Large intestine (tissue), 3 donors: ENCODE measurements at regions not wholly inside any gene's neighbourhood (a gene's known extent, or its start where the extent isn't known, plus 50 kb on each side); places are given as distances from the start of the nearest gene placed in this dataset.
"Not testable (repeated sequence)": the region's sequence is repeated elsewhere in the genome, so short reads cannot be mapped to it uniquely, and the experiment has no call there.

Experiments
- DNase-seq, 2 donors: peaks; one replicate each; pipeline versions ENCODE4 v3.0.0 to v3.0.0-alpha.2; 2013
- H3K27ac ChIP-seq: one replicate; pipeline ENCODE4 v1.5.1; 2013; ENCODE audit warnings: low read length
- H3K27me3 ChIP-seq: 2 replicates; pipeline ENCODE4 v1.6.1; 2013; ENCODE audit warnings: low read length; ENCODE audit not compliant: control insufficient read depth, insufficient read depth
- H3K36me3 ChIP-seq: 2 replicates; pipeline ENCODE4 v1.6.1; 2013; ENCODE audit warnings: low read length; ENCODE audit not compliant: control insufficient read depth, insufficient read depth
- H3K4me1 ChIP-seq: one replicate; pipeline ENCODE4 v1.6.1; 2013; ENCODE audit warnings: low read length; ENCODE audit not compliant: control insufficient read depth, insufficient read depth
- H3K4me3 ChIP-seq: one replicate; pipeline ENCODE4 v1.5.1; 2013; ENCODE audit warnings: low read length
- H3K9me3 ChIP-seq: one replicate; pipeline ENCODE4 v1.6.1; 2013; ENCODE audit warnings: mild to moderate bottlenecking, low read depth, low read length, moderate library complexity; ENCODE audit not compliant: control insufficient read depth
- WGBS: methylation state at CpG from one replicate; pipeline ENCODE4 v1.1.5; 2013; ENCODE audit warnings: low lambda C conversion rate; ENCODE audit not compliant: insufficient coverage; 5-methylcytosine and 5-hydroxymethylcytosine counted together

DNA sequence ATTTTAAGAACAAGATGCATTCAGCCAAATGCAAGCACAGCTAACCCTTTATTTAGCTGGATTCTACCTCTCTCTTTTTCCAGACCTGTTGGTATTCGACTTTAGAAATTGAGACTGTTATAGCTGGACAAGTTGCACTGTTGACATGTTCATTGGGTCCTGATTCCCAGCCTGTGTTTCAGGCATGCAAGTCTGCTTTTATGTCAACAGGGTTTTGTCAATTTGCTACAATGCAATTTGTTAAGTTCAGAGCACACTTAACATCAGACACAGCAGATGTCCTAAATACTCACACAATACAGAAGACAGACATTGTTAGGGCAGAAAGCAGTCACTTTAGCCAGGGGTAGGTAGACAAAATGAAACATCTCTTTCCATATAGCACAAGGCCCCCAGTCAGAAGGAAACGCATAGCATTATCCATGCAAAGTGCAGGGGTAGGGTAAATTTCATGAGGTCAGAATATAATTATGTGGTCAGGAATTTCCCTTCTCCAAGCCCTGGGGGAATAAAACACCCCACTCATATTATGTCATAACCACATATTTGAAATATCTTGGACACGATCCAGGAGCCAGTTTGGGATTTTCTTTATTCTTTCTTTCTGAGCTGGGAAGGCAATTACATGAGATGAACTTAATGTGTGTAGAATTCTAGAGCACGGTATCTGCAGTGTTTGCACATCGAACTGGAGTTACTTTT lies 504.1 kb downstream of the NTRK3 start:
- H3K36me3 ChIP-seq: no peaks in the 10 kb centered on the region
- no peaks in the 10 kb centered on the region for H3K27me3 ChIP-seq
- H3K4me3 ChIP-seq: no peak overlapping the region
- peak in 1 of 2 donors; percentile 17 for DNase-seq
- H3K27ac ChIP-seq: no peak overlapping the region
- WGBS: no CpG with 5 or more reads among the region's 5 CpGs
- no peaks in the 10 kb centered on the region for H3K4me1 ChIP-seq
- H3K9me3 ChIP-seq: no peaks in the 10 kb centered on the region

DNA sequence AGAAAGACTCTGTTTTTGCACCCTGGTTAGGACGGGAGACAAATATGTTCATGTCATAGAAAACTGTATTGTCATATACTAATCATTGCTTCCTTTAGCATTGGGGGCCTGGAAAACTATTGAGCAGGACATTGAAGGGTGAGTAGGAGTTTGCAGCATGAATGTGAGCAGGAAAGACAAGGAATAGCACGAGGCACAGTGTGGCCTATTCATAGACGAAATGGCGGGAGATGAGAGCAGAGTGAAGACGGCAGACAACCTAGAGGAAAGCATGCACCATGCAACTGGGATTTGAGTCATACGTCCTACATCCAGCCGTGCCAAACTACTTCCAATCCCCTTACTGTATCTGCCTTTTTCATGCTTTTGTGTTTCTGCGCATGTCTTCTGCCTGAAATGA lies 508.1 kb downstream of the NTRK3 start:
- WGBS: no CpG with 5 or more reads among the region's 8 CpGs
- H3K27ac ChIP-seq: no peak overlapping the region
- no peaks in the 10 kb centered on the region for H3K27me3 ChIP-seq
- no peaks in the 10 kb centered on the region for H3K4me1 ChIP-seq
- no peak overlapping the region for H3K4me3 ChIP-seq
- no peak for DNase-seq
- H3K36me3 ChIP-seq: no peaks in the 10 kb centered on the region
- no peaks in the 10 kb centered on the region for H3K9me3 ChIP-seq

DNA sequence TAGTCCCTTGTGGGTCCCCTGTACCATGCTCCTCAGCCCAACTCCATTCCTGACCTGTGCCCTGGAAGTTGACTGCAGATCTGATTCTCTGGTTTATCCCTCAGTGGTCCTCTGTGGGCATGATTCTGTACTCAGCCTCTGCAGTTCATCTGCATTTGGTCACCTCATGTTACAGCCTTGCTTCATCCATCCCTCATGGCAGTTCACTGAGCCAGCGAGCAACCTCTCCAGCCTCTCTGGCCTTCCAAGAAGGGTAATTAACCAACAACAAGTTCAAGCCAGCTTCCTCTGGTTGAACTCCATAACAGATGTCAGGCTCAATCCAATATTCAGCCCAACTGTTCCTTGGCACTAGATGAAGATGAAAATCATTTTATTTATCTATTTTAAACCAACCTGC lies 509.5 kb downstream of the NTRK3 start:
- no peak overlapping the region for H3K4me3 ChIP-seq
- H3K9me3 ChIP-seq: no peaks in the 10 kb centered on the region
- DNase-seq: no peak
- no peaks in the 10 kb centered on the region for H3K27me3 ChIP-seq
- no peak overlapping the region for H3K27ac ChIP-seq
- H3K36me3 ChIP-seq: no peaks in the 10 kb centered on the region
- H3K4me1 ChIP-seq: no peaks in the 10 kb centered on the region
- no CpG with 5 or more reads among the region's 1 CpG for WGBS

DNA sequence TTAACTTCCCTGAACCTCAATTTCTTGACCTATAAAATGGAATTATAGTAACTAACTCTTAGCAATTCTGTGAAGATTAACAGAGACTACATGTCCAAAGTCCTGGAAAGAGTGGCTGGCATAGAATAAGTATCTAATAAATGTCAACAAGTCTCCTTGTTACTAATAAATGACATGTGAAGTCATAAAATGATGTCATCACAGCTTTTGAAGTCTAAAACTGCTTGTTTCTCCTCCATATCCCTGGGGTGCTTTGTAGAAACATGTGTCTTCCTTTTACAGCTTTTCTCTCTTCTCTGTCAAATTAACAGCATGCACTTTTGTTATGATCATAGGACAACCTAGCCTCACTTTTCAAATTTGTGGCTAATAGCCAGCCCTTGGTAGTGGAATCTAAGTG lies 510.2 kb downstream of the NTRK3 start:
- H3K27ac ChIP-seq: no peak overlapping the region
- H3K4me3 ChIP-seq: no peak overlapping the region
- no peaks in the 10 kb centered on the region for H3K36me3 ChIP-seq
- H3K4me1 ChIP-seq: no peaks in the 10 kb centered on the region
- no peaks in the 10 kb centered on the region for H3K27me3 ChIP-seq
- no peaks in the 10 kb centered on the region for H3K9me3 ChIP-seq
- DNase-seq: peak in 1 of 2 donors; percentile 33

DNA sequence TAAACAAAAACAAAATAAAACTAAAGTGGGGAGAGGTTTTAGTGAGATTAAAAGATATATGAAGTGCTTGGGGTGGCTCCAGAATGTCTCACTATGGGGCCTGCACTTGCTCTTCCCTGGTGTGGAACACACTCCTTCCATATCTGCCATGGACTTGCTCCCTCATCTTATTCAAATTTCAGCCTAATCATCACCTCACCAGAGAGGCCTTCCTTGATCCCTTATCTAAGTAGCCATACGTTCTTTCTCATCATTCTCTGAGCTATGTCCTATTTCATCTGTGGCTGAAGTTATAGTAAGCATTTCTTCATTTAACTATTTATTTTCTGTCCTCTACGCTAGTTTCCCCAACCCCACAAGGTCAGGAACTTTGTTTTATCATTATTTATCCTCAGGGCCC lies 511.7 kb downstream of the NTRK3 start:
- H3K4me1 ChIP-seq: no peaks in the 10 kb centered on the region
- 69% methylated on average over 2 of the region's 2 CpGs for WGBS
- no peak for DNase-seq
- no peaks in the 10 kb centered on the region for H3K9me3 ChIP-seq
- H3K36me3 ChIP-seq: no peaks in the 10 kb centered on the region
- H3K4me3 ChIP-seq: no peak overlapping the region
- no peak overlapping the region for H3K27ac ChIP-seq
- H3K27me3 ChIP-seq: no peaks in the 10 kb centered on the region

DNA sequence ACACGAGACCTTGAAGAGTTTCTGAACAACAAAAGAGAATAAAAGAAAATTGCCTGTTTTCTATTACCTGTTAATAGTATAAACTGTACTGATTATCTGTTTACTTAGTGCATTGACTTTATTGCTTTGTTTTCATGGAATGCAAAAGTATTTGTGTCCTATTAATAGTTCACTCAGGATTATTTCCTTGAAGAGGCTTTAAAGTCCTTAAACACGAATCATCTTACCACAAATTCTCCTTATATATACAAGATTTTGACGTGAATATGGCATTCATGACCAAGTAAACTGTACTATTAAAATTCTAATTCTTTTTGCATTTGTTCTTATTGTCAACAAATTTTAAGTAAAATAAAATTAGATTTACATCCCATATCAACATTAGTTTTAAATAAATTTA lies 513.0 kb downstream of the NTRK3 start:
- no peak for DNase-seq
- Histone ChIP-seq H3K4me3 (no peak overlapping the region), H3K27ac (no peak overlapping the region), H3K9me3 (no peaks in the 10 kb centered on the region), H3K27me3 (no peaks in the 10 kb centered on the region), H3K4me1 (no peaks in the 10 kb centered on the region), H3K36me3 (no peaks in the 10 kb centered on the region)
- 74% methylated on average over 3 of the region's 3 CpGs for WGBS

DNA sequence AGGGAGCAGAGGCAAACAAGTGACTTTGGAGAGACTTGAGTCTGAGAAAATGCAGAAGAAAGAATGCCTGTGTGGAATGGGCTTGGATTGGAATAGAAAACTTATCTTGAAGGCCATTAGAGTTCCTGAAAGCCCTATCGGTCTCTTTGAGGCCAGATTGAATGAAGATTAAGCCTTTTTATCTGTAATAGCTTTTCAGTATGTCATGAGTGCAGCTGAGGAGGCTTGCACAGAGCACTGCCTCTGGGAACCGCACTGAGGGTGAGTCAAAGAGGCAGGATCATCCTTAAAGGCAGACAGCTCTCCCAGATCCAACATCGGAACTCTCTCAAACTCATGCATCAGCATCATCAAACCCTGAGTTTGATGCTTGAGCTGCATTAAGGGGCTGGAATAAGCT lies 515.2 kb downstream of the NTRK3 start:
- Histone ChIP-seq H3K4me3 (no peak overlapping the region), H3K9me3 (no peaks in the 10 kb centered on the region), H3K27me3 (no peaks in the 10 kb centered on the region), H3K4me1 (no peaks in the 10 kb centered on the region), H3K27ac (no peak overlapping the region), H3K36me3 (no peaks in the 10 kb centered on the region)
- no CpG with 5 or more reads among the region's 3 CpGs for WGBS
- no peak for DNase-seq

DNA sequence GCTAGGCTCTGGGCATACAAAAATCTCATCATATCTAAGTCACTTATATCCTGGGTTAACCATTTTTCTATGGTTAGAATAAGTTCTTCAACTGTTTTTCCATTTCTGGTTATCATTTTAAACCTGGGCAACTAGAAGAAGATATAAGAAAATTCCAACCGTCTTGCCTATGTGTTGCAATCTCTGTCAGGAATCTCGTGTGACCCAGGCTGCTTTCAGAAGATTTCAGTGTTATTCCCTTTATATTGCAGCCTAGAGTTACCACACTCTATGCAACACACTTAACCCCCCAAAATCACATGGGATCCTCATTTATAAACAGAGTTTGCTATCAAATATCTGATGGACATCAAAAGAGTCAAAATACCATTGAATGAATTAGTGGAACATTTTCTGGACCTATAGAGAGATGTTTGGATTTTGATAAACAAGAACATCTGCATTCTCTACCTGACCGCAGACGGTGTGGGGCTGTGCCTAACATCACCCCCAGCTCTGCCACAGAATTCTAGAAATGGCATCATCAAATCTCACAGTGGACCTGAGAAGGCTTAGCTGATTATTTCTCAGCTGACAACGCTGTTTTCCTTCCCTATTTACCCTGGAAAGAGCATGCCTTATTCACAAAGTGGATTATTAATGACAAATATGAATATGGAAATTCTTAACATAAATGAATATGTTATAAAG lies 515.7 kb downstream of the NTRK3 start:
- Histone ChIP-seq H3K27me3 (no peaks in the 10 kb centered on the region), H3K4me1 (no peaks in the 10 kb centered on the region), H3K36me3 (no peaks in the 10 kb centered on the region), H3K27ac (no peak overlapping the region), H3K4me3 (no peak overlapping the region), H3K9me3 (no peaks in the 10 kb centered on the region)
- 83% methylated on average over 2 of the region's 5 CpGs for WGBS
- no peak for DNase-seq

DNA sequence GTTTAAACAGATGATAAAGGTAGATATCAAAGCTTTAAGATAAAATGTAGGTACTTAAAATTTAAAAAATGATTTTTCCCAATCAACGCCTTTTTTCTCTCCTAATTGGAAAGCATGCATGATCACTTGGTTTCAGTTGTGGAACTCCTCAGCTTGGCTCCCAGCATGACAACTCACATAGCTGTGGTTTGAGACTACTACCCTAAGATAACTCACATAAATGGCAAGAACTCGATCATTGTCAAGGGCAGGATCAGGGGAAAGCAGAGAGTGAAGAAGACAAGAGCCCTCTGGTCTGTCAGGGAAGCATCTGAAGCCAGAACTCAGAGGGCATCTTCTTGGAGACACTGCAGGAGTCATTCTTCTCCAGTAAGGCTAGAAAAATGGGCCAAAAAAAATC lies 516.7 kb downstream of the NTRK3 start:
- H3K9me3 ChIP-seq: no peaks in the 10 kb centered on the region
- no peak for DNase-seq
- no peaks in the 10 kb centered on the region for H3K36me3 ChIP-seq
- 100% methylated on average over 1 of the region's 2 CpGs for WGBS
- no peak overlapping the region for H3K27ac ChIP-seq
- H3K27me3 ChIP-seq: no peaks in the 10 kb centered on the region
- H3K4me1 ChIP-seq: no peaks in the 10 kb centered on the region
- H3K4me3 ChIP-seq: no peak overlapping the region

DNA sequence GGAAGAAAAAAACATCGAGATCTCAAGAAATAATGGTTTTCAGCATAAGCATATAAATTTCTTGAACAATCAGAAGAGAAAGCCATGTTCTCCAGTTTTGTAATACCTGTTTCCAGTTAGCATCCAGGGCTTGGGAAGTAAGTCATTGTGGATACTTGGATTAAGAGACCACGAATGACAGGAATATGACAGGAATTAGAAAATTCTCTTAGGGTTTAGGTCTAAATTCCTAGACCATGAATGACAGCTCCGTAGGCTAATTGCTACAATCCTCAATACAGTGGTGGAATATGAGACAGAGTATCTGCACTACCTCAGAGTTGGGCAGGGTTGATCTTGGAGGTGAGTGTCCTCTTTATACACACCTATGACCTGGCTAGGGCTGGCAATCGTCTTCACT lies 517.5 kb downstream of the NTRK3 start:
- Histone ChIP-seq H3K36me3 (no peaks in the 10 kb centered on the region), H3K27ac (no peak overlapping the region), H3K27me3 (no peaks in the 10 kb centered on the region), H3K4me1 (no peaks in the 10 kb centered on the region), H3K4me3 (no peak overlapping the region), H3K9me3 (no peaks in the 10 kb centered on the region)
- WGBS: 100% methylated on average over 1 of the region's 4 CpGs
- DNase-seq: no peak

DNA sequence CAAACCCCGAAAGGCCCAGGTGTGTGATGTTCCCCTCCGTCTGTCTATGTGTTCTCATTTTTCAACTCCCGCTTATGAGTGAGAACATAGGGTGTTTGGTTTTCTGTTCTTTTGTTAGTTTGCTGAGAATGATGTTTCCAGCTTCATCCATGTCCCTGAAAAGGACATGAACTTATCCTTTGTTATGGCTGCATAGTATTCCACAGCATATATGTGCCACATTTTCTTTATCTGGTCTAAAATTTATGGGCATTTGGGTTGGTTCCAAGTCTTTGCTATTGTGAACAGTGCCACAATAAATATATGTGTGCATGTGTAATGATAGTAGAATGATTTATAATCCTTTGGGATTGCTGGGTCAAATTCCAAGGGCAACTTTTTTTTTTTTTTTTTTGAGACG lies 519.1 kb downstream of the NTRK3 start:
- H3K4me3 ChIP-seq, H3K9me3 ChIP-seq, H3K27ac ChIP-seq, H3K4me1 ChIP-seq, H3K36me3 ChIP-seq, DNase-seq, H3K27me3 ChIP-seq: not testable (repeated sequence)
- no CpG with 5 or more reads among the region's 4 CpGs for WGBS
